GM12878 (cell line): ENCODE measurements at regions not wholly inside any gene's neighbourhood (a gene's known extent, or its start where the extent isn't known, plus 50 kb on each side); places are given as distances from the start of the nearest gene placed in this dataset.

Experiments
- ATF2 ChIP-seq: IDR thresholded peaks from 2 replicates; pipeline ENCODE4 v1.6.1; 2012; ENCODE audit warnings: low read length, inconsistent platforms
- BHLHE40 ChIP-seq, 2 experiments: fragments of 450-650 bp in 1 of 2; IDR thresholded peaks; 2 replicates each; pipeline ENCODE4 v1.6.1; 2011 to 2017; ENCODE audit warnings: low read depth in 2 of 2, borderline replicate concordance in 1 of 2, improper control_type of control experiment in 1 of 2, low read length in 1 of 2, mild to moderate bottlenecking in 1 of 2
- HDGF ChIP-seq: fragments of 450-650 bp; IDR thresholded peaks from 2 replicates; pipeline ENCODE4 v1.6.1; 2016; ENCODE audit warnings: antibody characterized with exemption
- MXI1 ChIP-seq: fragments of 150-350 bp; IDR thresholded peaks from 2 replicates; pipeline ENCODE4 v1.6.1; 2011; ENCODE audit warnings: low read depth, mild to moderate bottlenecking, inconsistent platforms, low read length, improper control_type of control experiment
- RAD51 ChIP-seq: fragments of 450-650 bp; IDR thresholded peaks from 2 replicates; pipeline ENCODE4 v1.6.1; 2016; ENCODE audit warnings: moderate library complexity, mild to moderate bottlenecking, inconsistent platforms
- SIN3A ChIP-seq: IDR thresholded peaks from 2 replicates; pipeline ENCODE4 v1.6.1; 2012; ENCODE audit warnings: low read depth, low read length, improper control_type of control experiment
- ZBED1 ChIP-seq: IDR thresholded peaks from 2 replicates; pipeline ENCODE4 v1.6.1; 2016; ENCODE audit warnings: borderline replicate concordance
- ZNF24 ChIP-seq: fragments of 450-650 bp; IDR thresholded peaks from 2 replicates; pipeline ENCODE4 v1.6.1; 2017; ENCODE audit warnings: antibody characterized with exemption, mild to moderate bottlenecking
- ZSCAN29 ChIP-seq: fragments of 450-650 bp; IDR thresholded peaks from 2 replicates; pipeline ENCODE4 v1.6.1; 2017; ENCODE audit warnings: mild to moderate bottlenecking, moderate library complexity
- TF ChIP-seq, protein P1 (sequence below), 3 experiments: IDR thresholded peaks in 2 of 3; conservative IDR thresholded peaks in 1 of 3; 2 replicates each; pipeline ENCODE4 v1.5.1; 2011; ENCODE audit warnings: low read depth in 3 of 3, low read length in 3 of 3, mild to moderate bottlenecking in 3 of 3, control low read depth in 2 of 3, moderate library complexity in 2 of 3, inconsistent platforms in 1 of 3, mixed read lengths in 1 of 3; ENCODE audit not compliant: control insufficient read depth in 2 of 3, insufficient read depth in 1 of 3; ENCODE audit errors: extremely low read depth in 1 of 3

DNA sequence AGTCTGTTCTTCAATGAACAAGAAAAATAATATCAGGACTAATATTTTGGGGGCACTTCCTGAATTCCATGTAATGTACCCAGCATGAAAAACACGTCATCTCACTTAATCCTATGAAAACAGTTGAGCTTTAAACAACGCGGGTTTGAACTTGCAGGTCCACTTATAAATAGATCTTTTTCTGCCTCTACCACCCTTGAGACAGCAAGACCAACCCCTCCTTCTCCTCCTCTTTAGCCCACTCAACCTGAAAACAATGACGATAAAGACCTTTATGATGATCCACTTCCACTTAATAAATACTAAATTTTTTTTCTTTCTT is 203.9 kb upstream of the KRR1 start:
- TF ChIP-seq, protein P1, sequence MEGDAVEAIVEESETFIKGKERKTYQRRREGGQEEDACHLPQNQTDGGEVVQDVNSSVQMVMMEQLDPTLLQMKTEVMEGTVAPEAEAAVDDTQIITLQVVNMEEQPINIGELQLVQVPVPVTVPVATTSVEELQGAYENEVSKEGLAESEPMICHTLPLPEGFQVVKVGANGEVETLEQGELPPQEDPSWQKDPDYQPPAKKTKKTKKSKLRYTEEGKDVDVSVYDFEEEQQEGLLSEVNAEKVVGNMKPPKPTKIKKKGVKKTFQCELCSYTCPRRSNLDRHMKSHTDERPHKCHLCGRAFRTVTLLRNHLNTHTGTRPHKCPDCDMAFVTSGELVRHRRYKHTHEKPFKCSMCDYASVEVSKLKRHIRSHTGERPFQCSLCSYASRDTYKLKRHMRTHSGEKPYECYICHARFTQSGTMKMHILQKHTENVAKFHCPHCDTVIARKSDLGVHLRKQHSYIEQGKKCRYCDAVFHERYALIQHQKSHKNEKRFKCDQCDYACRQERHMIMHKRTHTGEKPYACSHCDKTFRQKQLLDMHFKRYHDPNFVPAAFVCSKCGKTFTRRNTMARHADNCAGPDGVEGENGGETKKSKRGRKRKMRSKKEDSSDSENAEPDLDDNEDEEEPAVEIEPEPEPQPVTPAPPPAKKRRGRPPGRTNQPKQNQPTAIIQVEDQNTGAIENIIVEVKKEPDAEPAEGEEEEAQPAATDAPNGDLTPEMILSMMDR (IDR thresholded peaks at IDR 0.05 in 2 of 3, conservative IDR thresholded peaks at IDR 0.05 in 1 of 3; ENCODE audit: control insufficient read depth in 2 of 3, extremely low read depth in 1 of 3, insufficient read depth in 1 of 3, low read depth in 3 of 3, low read length in 3 of 3), result no peak
- TF ChIP-seq BHLHE40 (IDR thresholded peaks at IDR 0.05; ENCODE audit: borderline replicate concordance in 1 of 2, low read depth in 2 of 2, low read length in 1 of 2), result no peak
- no peak for TF ChIP-seq SIN3A
- no peak for TF ChIP-seq ZNF24
- no peak for TF ChIP-seq ZSCAN29
- no peak for TF ChIP-seq HDGF
- no peak for TF ChIP-seq MXI1
- TF ChIP-seq RAD51, result no peak
- TF ChIP-seq ATF2, result no peak
- TF ChIP-seq ZBED1, result no peak
